Brain microvascular endothelial cell (primary cell): ENCODE measurements at regions not wholly inside any gene's neighbourhood (a gene's known extent, or its start where the extent isn't known, plus 50 kb on each side); places are given as distances from the start of the nearest gene placed in this dataset.

Experiments
- DNase-seq: peaks from one replicate; pipeline ENCODE4 v3.0.0-alpha.2; 2020
- H3K27ac ChIP-seq: fragments of 250-450 bp; sonication (Bioruptor Pico); 2 replicates; pipeline ENCODE4 v1.5.1; 2020; ENCODE audit warnings: mild to moderate bottlenecking, moderate library complexity
- H3K27me3 ChIP-seq: fragments of 250-450 bp; sonication (Bioruptor Pico); replicated peaks from 2 replicates; pipeline ENCODE4 v1.5.1; 2020; ENCODE audit warnings: mild to moderate bottlenecking
- H3K36me3 ChIP-seq: fragments of 250-450 bp; sonication (Bioruptor Pico); replicated peaks from 2 replicates; pipeline ENCODE4 v1.5.1; 2020; ENCODE audit warnings: mild to moderate bottlenecking
- H3K4me3 ChIP-seq: 2 replicates; pipeline ENCODE4 v1.5.1; 2011; ENCODE audit warnings: low read depth, mild to moderate bottlenecking, control low read depth, low read length, moderate library complexity
- in situ Hi-C: cut with HindIII; loops from 2 replicates; pipeline ENCODE4 v1.10.0; 2017; ENCODE audit warnings: low sequenced_read_pairs, low pct_ligation_motif_present
- TF ChIP-seq, protein P1 (sequence below): IDR thresholded peaks from 2 replicates; pipeline ENCODE4 v1.5.1; 2011; ENCODE audit warnings: low read depth, mild to moderate bottlenecking, moderate library complexity, low read length, control low read depth, inconsistent platforms; ENCODE audit errors: missing control alignments

GRCh38 chr9:116080561-116080960 is 73.0 kb upstream of the PAPPA start:
- Histone ChIP-seq H3K36me3 (no peaks in the 10 kb centered on the region), H3K4me3 (no peak overlapping the region), H3K27me3 (no peaks in the 10 kb centered on the region), H3K27ac (no peak overlapping the region)
- in situ Hi-C loops, result no loop called here
- TF ChIP-seq, protein P1, sequence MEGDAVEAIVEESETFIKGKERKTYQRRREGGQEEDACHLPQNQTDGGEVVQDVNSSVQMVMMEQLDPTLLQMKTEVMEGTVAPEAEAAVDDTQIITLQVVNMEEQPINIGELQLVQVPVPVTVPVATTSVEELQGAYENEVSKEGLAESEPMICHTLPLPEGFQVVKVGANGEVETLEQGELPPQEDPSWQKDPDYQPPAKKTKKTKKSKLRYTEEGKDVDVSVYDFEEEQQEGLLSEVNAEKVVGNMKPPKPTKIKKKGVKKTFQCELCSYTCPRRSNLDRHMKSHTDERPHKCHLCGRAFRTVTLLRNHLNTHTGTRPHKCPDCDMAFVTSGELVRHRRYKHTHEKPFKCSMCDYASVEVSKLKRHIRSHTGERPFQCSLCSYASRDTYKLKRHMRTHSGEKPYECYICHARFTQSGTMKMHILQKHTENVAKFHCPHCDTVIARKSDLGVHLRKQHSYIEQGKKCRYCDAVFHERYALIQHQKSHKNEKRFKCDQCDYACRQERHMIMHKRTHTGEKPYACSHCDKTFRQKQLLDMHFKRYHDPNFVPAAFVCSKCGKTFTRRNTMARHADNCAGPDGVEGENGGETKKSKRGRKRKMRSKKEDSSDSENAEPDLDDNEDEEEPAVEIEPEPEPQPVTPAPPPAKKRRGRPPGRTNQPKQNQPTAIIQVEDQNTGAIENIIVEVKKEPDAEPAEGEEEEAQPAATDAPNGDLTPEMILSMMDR, result no peak
- no peak for DNase-seq

- no peak for DNase-seq
Observed at GRCh38 chr9:116081435-116082115, 72.0 kb upstream of the PAPPA start.

GRCh38 chr9:116083837-116084236 is 69.8 kb upstream of the PAPPA start:
- Histone ChIP-seq H3K36me3 (no peaks in the 10 kb centered on the region), H3K27ac (no peak overlapping the region), H3K4me3 (no peak overlapping the region), H3K27me3 (no peaks in the 10 kb centered on the region)
- no peak for DNase-seq
- in situ Hi-C loops, result no loop called here
- TF ChIP-seq, protein P1, result no peak

More at GRCh38 chr9:116081435-116082115, 72.0 kb upstream of the PAPPA start:
- in situ Hi-C loops, result no loop called here
- no peak overlapping the region for H3K4me3 ChIP-seq
- no peaks in the 10 kb centered on the region for H3K36me3 ChIP-seq
- TF ChIP-seq, protein P1, result no peak
- no peak overlapping the region for H3K27ac ChIP-seq
- no peaks in the 10 kb centered on the region for H3K27me3 ChIP-seq

- DNase-seq, result no peak
- in situ Hi-C loops, result no loop called here
Observed at GRCh38 chr9:116084497-116084896, 69.1 kb upstream of the PAPPA start.

DNA sequence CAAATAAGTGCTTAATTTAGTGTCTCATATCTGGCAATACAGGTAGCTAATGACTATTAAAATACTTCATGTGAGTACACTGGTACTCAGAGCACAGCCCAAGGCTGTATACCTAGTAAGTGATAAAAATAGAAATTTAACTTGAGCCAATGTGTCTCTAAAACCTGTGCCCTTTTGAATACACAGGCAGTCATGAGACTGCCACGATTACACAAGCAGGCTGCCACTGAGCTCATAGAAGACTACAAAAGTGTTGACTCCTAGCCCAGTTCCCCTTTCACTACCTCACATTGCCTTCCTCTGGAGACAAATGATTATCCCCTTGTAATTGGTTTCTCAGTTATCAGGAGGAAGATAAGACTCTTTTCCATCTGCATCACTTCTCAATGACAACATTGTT is 66.3 kb upstream of the PAPPA start:
- Histone ChIP-seq H3K4me3 (no peak overlapping the region), H3K27ac (peak overlapping the region; percentile 83), H3K27me3 (no peaks in the 10 kb centered on the region), H3K36me3 (no peaks in the 10 kb centered on the region)
- in situ Hi-C loops, result no loop called here
- peak; percentile 59 for DNase-seq
- TF ChIP-seq, protein P1, result no peak

More at GRCh38 chr9:116084497-116084896, 69.1 kb upstream of the PAPPA start:
- Histone ChIP-seq H3K27me3 (no peaks in the 10 kb centered on the region), H3K36me3 (no peaks in the 10 kb centered on the region), H3K4me3 (no peak overlapping the region), H3K27ac (no peak overlapping the region)
- TF ChIP-seq, protein P1, result no peak

- H3K27me3 ChIP-seq, result no peaks in the 10 kb centered on the region
- peak overlapping the region; percentile 83 for H3K27ac ChIP-seq
- no peaks in the 10 kb centered on the region for H3K36me3 ChIP-seq
- no peak overlapping the region for H3K4me3 ChIP-seq
- in situ Hi-C loops, result no loop called here
- DNase-seq, result peak; percentile 56
- TF ChIP-seq, protein P1, result no peak
Observed at GRCh38 chr9:116087751-116088194, 65.8 kb upstream of the PAPPA start.
